ENCODE measurements at regions not wholly inside any gene's neighbourhood (a gene's known extent, or its start where the extent isn't known, plus 50 kb on each side); places are given as distances from the start of the nearest gene placed in this dataset.

GRCh38 chr18:9019135-9019534 is 83.4 kb upstream of the NDUFV2 start:
- ATAC-seq = no peak

GRCh38 chr18:9020221-9020620 is 82.3 kb upstream of the NDUFV2 start:
- H3K36me3 ChIP-seq (replicated peaks in 1 of 2; ENCODE audit: control insufficient read depth in 1 of 2, insufficient read depth in 2 of 2, low read length in 2 of 2) = no peaks in the 10 kb centered on the region
- H3K4me1 ChIP-seq (ENCODE audit: insufficient read depth, low read length) = peaks cover 20% of the 10 kb centered on the region
- intact Hi-C loops (cut with micrococcal nuclease; ENCODE audit: unreplicated experiment) = no loop called here
- H3K9ac ChIP-seq (ENCODE audit: insufficient read depth, low read depth, low read length) = no peak overlapping the region
- 38% methylated on average over 3 of the region's 3 CpGs for WGBS (ENCODE audit: low lambda C conversion rate)
- no peaks in the 10 kb centered on the region for H3K9me3 ChIP-seq (ENCODE audit: low read length)
- no peaks in the 10 kb centered on the region for H3K79me2 ChIP-seq (ENCODE audit: insufficient read depth, low read length)
- H2AFZ ChIP-seq (ENCODE audit: low read length) = no peak overlapping the region
- in situ Hi-C loops (cut with HindIII; ENCODE audit: extremely low pct_ligation_motif_present, low pct_unique_long_range_greater_than_20kb) = no loop called here
- FAIRE-seq (no peak), ATAC-seq (no peak), DNase-seq (ENCODE audit: low spot score) (no peak)
- CTCF ChIA-PET (ENCODE audit: low intra/inter-chr PET ratio, low total read pairs) = no interaction called here
- no peak overlapping the region for H3K27ac ChIP-seq (ENCODE audit: extremely low read length, insufficient read depth, low read length)
- H3K27me3 ChIP-seq (ENCODE audit: control insufficient read depth in 1 of 2, insufficient read depth in 2 of 2, low read length in 2 of 2) = peaks cover 0 to 3% of the 10 kb centered on the region in 2 experiments; a peak in 1 of 5 replicates
- no peaks in the 10 kb centered on the region for H4K20me1 ChIP-seq (ENCODE audit: insufficient read depth, low read length)
- H3K4me3 ChIP-seq (replicated peaks in 1 of 3; ENCODE audit: insufficient read depth in 1 of 3, low read depth in 2 of 3, low read length in 3 of 3) = no peak overlapping the region
- no peak overlapping the region for H3K4me2 ChIP-seq (ENCODE audit: low read depth, low read length)
- POLR2A ChIA-PET = no interaction called here
- no TSS peak for BruUV-seq (replicated peaks)
- TF ChIP-seq PHF21A (CRISPR knock-in tag; IDR thresholded peaks at IDR 0.05) (no peak), ZFY (CRISPR knock-in tag; IDR thresholded peaks at IDR 0.05) (no peak), HNRNPLL (IDR thresholded peaks at IDR 0.05; ENCODE audit: low read depth, low read length, poor library complexity, severe bottlenecking) (no peak), ZNF737 (CRISPR knock-in tag; IDR thresholded peaks at IDR 0.05; ENCODE audit: borderline replicate concordance) (no peak), NR0B2 (CRISPR knock-in tag; IDR thresholded peaks at IDR 0.05) (no peak), ATAD3A (CRISPR knock-in tag; IDR thresholded peaks at IDR 0.05) (no peak), ZNF17 (CRISPR knock-in tag; IDR thresholded peaks at IDR 0.05) (no peak), SRY (CRISPR knock-in tag; IDR thresholded peaks at IDR 0.05) (no peak), TRIM24 (CRISPR knock-in tag; IDR thresholded peaks at IDR 0.05) (no peak), MIER2 (CRISPR knock-in tag; IDR thresholded peaks at IDR 0.05) (no peak), KLF6 (CRISPR knock-in tag; IDR thresholded peaks at IDR 0.05) (no peak)

More at GRCh38 chr18:9019135-9019534, 83.4 kb upstream of the NDUFV2 start:
- ChIA-PET CTCF (ENCODE audit: low intra/inter-chr PET ratio, low total read pairs) (no interaction called here), POLR2A (no interaction called here)
- in situ Hi-C loops (cut with HindIII; ENCODE audit: extremely low pct_ligation_motif_present, low pct_unique_long_range_greater_than_20kb) = no loop called here
- Histone ChIP-seq H3K36me3 (replicated peaks in 1 of 2; ENCODE audit: control insufficient read depth in 1 of 2, insufficient read depth in 2 of 2, low read length in 2 of 2) (no peaks in the 10 kb centered on the region), H3K4me1 (ENCODE audit: insufficient read depth, low read length) (peaks cover 23% of the 10 kb centered on the region), H3K27ac (ENCODE audit: extremely low read length, insufficient read depth, low read length) (no peak overlapping the region), H4K20me1 (ENCODE audit: insufficient read depth, low read length) (no peaks in the 10 kb centered on the region), H3K4me2 (ENCODE audit: low read depth, low read length) (no peak overlapping the region), H3K4me3 (replicated peaks in 1 of 3; ENCODE audit: insufficient read depth in 1 of 3, low read depth in 2 of 3, low read length in 3 of 3) (no peak overlapping the region), H3K9ac (ENCODE audit: insufficient read depth, low read depth, low read length) (no peak overlapping the region), H3K79me2 (ENCODE audit: insufficient read depth, low read length) (no peaks in the 10 kb centered on the region), H2AFZ (ENCODE audit: low read length) (no peak overlapping the region), H3K27me3 (ENCODE audit: control insufficient read depth in 1 of 2, insufficient read depth in 2 of 2, low read length in 2 of 2) (peaks cover 0 to 3% of the 10 kb centered on the region in 2 experiments; a peak in 1 of 5 replicates), H3K9me3 (ENCODE audit: low read length) (no peaks in the 10 kb centered on the region)
- BruUV-seq (replicated peaks) = no TSS peak
- DNase-seq (ENCODE audit: low spot score) (no peak), FAIRE-seq (no peak)
- intact Hi-C loops (cut with micrococcal nuclease; ENCODE audit: unreplicated experiment) = no loop called here
- TF ChIP-seq KMT2A (CRISPR knock-in tag; IDR thresholded peaks at IDR 0.05) (no peak), CC2D1A (CRISPR knock-in tag; IDR thresholded peaks at IDR 0.05) (no peak), FOXA3 (CRISPR knock-in tag; IDR thresholded peaks at IDR 0.05) (no peak), ZNF20 (CRISPR knock-in tag; IDR thresholded peaks at IDR 0.05) (no peak), ZFP36 (IDR thresholded peaks at IDR 0.05; ENCODE audit: borderline replicate concordance, low read depth, low read length, partially characterized antibody) (no peak), TMF1 (CRISPR knock-in tag; IDR thresholded peaks at IDR 0.05; ENCODE audit: low read depth) (no peak), MED13 (CRISPR knock-in tag; IDR thresholded peaks at IDR 0.05) (no peak)
- TF ChIP-seq, protein P1, sequence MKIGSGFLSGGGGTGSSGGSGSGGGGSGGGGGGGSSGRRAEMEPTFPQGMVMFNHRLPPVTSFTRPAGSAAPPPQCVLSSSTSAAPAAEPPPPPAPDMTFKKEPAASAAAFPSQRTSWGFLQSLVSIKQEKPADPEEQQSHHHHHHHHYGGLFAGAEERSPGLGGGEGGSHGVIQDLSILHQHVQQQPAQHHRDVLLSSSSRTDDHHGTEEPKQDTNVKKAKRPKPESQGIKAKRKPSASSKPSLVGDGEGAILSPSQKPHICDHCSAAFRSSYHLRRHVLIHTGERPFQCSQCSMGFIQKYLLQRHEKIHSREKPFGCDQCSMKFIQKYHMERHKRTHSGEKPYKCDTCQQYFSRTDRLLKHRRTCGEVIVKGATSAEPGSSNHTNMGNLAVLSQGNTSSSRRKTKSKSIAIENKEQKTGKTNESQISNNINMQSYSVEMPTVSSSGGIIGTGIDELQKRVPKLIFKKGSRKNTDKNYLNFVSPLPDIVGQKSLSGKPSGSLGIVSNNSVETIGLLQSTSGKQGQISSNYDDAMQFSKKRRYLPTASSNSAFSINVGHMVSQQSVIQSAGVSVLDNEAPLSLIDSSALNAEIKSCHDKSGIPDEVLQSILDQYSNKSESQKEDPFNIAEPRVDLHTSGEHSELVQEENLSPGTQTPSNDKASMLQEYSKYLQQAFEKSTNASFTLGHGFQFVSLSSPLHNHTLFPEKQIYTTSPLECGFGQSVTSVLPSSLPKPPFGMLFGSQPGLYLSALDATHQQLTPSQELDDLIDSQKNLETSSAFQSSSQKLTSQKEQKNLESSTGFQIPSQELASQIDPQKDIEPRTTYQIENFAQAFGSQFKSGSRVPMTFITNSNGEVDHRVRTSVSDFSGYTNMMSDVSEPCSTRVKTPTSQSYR (CRISPR knock-in tag; IDR thresholded peaks at IDR 0.05; ENCODE audit: borderline replicate concordance) = no peak
- WGBS (ENCODE audit: low lambda C conversion rate) = 33% methylated on average over 4 of the region's 4 CpGs
